Lung (tissue), 11 donors: ENCODE measurements at regions not wholly inside any gene's neighbourhood (a gene's known extent, or its start where the extent isn't known, plus 50 kb on each side); places are given as distances from the start of the nearest gene placed in this dataset.

ENCODE experiments used
- ATAC-seq: fragments of 200-7000 bp; cut with Tn5 transposase; one replicate; pipeline ENCODE4 v1.9.1; 2020; ENCODE audit warnings: moderate number of reproducible peaks; ENCODE audit not compliant: insufficient read depth, low FRiP score
- DNase-seq, 3 donors: peaks; one replicate each; pipeline ENCODE4 v3.0.0-alpha.2; 2013 to 2017
- H3K27ac ChIP-seq, 2 donors: one replicate each; pipeline ENCODE4 v1.5.1; 2013; ENCODE audit warnings: mild to moderate bottlenecking in 2 of 2, moderate library complexity in 2 of 2, control low read depth in 1 of 2, inconsistent platforms in 1 of 2, low read depth in 1 of 2, low read length in 1 of 2
- H3K27me3 ChIP-seq, 3 donors: one replicate each; pipeline ENCODE4 v1.5.1; 2013; ENCODE audit warnings: low read length in 2 of 3; ENCODE audit not compliant: control insufficient read depth in 3 of 3, insufficient read depth in 3 of 3
- H3K36me3 ChIP-seq, 4 donors: one replicate each; pipeline ENCODE4 v1.5.1; 2013; ENCODE audit warnings: low read length in 4 of 4, mild to moderate bottlenecking in 1 of 4, moderate library complexity in 1 of 4; ENCODE audit not compliant: control insufficient read depth in 4 of 4, insufficient read depth in 4 of 4
- H3K4me1 ChIP-seq, 5 donors: one replicate each; pipeline ENCODE4 v1.5.1; 2013; ENCODE audit warnings: low read length in 5 of 5, mild to moderate bottlenecking in 2 of 5, moderate library complexity in 1 of 5; ENCODE audit not compliant: control insufficient read depth in 5 of 5, insufficient read depth in 5 of 5
- H3K4me3 ChIP-seq: one replicate; pipeline ENCODE4 v1.5.1; 2013; ENCODE audit warnings: mild to moderate bottlenecking, control low read depth, moderate library complexity
- H3K9ac ChIP-seq, 2 donors: one replicate each; pipeline ENCODE4 v1.5.1; 2013; ENCODE audit warnings: low read length in 2 of 2, control low read depth in 1 of 2; ENCODE audit not compliant: insufficient read depth in 1 of 2
- H3K9me3 ChIP-seq, 4 donors: one replicate each; pipeline ENCODE4 v1.5.1; 2013; ENCODE audit warnings: low read length in 3 of 4, mild to moderate bottlenecking in 1 of 4, moderate library complexity in 1 of 4; ENCODE audit not compliant: control insufficient read depth in 4 of 4, insufficient read depth in 3 of 4
- WGBS, 2 donors: extraction: QIAGEN DNeasy Blood & Tissue Kit; methylation state at CpG; one replicate each; pipeline ENCODE4 v1.1.7; 2013; 5-methylcytosine and 5-hydroxymethylcytosine counted together
- TF ChIP-seq, protein P1 (sequence below): IDR thresholded peaks from 2 replicates; pipeline ENCODE4 v1.5.1; 2012; ENCODE audit warnings: mild to moderate bottlenecking; ENCODE audit errors: control extremely low read depth, extremely low read depth
- donor health status: control.
- donor health status: control.
- donor health status: Bipolar disorder and iron deficiency.
- donor health status: healthy.
- donor health status: DM: yes; HTN: yes; CAD: no.

DNA sequence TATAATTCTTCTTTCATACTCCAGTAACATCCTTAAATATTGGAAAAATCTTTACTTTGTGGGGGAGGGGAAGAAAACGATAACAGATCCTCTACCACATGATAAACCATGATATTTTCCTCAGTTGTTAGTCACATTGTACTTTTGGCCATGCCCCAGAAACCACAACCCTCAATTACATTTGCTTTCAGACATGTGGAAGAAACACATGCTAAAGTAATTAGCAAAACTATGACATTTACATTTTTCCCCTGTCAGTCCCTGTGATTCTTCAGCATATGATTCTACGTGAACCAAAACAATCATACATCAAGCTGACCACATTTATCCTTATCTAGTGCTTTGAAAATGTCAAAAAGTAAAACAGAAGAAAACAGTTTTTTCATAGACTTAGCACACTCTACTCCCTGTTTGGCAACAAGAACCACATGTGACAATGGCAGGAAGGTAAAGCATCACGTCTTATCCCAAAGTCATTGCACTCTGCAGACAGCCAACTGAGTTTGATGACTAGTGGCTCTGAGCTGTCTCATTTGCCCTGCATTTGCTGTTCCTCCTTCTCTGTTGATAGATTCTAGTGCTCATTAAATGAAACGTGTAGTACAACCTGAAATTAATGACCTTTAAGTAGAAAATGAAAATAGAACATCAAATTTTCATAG, 505.8 kb upstream of the MARCKS start:
- no peaks in the 10 kb centered on the region for H3K27me3 ChIP-seq
- H3K9ac ChIP-seq, result no peak overlapping the region
- DNase-seq (peak in 2 of 3 donors; percentile 32 to 51), ATAC-seq (no peak)
- H3K9me3 ChIP-seq, result peaks cover 0 to 2% (median 0%) of the 10 kb centered on the region in 4 donors
- peaks cover 0 to 17% (median 7%) of the 10 kb centered on the region in 5 donors for H3K4me1 ChIP-seq
- H3K4me3 ChIP-seq, result no peak overlapping the region
- no peak overlapping the region for H3K27ac ChIP-seq
- 44 to 50% methylated on average over 4 of the region's 4 CpGs for WGBS, 2 donors
- TF ChIP-seq, protein P1, sequence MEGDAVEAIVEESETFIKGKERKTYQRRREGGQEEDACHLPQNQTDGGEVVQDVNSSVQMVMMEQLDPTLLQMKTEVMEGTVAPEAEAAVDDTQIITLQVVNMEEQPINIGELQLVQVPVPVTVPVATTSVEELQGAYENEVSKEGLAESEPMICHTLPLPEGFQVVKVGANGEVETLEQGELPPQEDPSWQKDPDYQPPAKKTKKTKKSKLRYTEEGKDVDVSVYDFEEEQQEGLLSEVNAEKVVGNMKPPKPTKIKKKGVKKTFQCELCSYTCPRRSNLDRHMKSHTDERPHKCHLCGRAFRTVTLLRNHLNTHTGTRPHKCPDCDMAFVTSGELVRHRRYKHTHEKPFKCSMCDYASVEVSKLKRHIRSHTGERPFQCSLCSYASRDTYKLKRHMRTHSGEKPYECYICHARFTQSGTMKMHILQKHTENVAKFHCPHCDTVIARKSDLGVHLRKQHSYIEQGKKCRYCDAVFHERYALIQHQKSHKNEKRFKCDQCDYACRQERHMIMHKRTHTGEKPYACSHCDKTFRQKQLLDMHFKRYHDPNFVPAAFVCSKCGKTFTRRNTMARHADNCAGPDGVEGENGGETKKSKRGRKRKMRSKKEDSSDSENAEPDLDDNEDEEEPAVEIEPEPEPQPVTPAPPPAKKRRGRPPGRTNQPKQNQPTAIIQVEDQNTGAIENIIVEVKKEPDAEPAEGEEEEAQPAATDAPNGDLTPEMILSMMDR, result no peak
- H3K36me3 ChIP-seq, result no peaks in the 10 kb centered on the region

DNA sequence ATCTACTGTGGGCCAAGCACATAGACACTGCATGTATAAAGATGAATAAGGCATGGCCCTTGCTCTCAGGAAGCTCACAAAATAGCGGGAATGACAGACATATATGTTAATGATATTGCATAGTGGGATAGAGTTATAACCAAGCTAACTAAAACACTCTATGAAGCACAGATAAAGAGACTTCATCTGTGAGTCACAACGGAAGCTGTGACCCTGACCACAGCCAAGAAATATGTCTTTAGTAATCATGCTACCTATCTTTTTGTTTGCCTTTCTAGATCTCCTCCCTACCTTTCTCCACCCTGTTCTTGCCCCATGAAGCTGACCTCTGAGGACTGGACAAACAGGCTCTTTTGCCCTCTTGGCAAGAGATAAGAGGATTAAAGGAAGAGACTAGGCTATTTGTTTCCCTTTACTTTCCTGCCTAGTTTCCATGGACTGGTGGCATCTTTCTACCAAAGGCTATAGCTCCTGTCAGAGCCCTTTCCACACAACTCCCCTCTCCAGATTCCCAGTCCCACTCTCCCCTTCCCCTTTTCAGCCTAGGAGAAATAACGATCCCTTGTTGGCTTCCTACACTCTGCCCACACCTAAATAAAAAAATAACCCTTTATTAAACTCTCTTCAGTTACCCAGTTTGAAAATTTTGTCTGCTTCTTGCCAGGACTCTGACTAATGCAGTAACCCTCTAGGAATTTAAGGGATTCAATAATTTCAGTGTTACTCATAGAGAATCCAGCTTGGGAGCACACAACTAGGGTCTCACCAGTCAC, 504.9 kb upstream of the MARCKS start:
- no peaks in the 10 kb centered on the region for H3K36me3 ChIP-seq
- H3K27me3 ChIP-seq, result no peaks in the 10 kb centered on the region
- 60 to 77% methylated on average over 3 of the region's 3 CpGs for WGBS, 2 donors
- no peak overlapping the region for H3K4me3 ChIP-seq
- DNase-seq, result no peak
- TF ChIP-seq, protein P1, result no peak
- H3K27ac ChIP-seq, result no peak overlapping the region
- H3K4me1 ChIP-seq, result peaks cover 0 to 17% (median 7%) of the 10 kb centered on the region in 5 donors
- peaks cover 0 to 2% (median 0%) of the 10 kb centered on the region in 4 donors for H3K9me3 ChIP-seq
- ATAC-seq, result no peak
- H3K9ac ChIP-seq, result no peak overlapping the region

DNA sequence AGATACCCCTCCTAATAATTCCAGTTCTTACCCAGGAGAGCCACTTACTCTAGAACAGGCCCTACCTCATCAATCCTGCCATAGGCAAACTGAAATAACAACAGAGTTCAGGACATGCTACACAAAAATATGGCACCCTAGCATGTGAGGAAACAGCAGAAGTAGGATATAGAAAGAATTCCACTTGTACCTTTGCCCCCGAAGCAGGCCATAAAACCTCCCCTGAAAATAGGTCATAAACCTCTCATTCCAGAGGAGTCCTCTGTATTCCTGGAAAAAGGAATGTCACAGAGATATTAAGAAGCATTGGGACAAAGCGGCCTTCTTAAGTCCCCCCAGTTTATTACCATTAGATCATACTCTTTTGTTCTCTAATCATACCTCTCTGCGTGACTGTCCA, 504.3 kb upstream of the MARCKS start:
- H3K36me3 ChIP-seq, result no peaks in the 10 kb centered on the region
- WGBS, 2 donors, result 67 to 79% methylated on average over 3 of the region's 3 CpGs
- H3K4me1 ChIP-seq, result peaks cover 0 to 17% (median 7%) of the 10 kb centered on the region in 5 donors
- DNase-seq (no peak), ATAC-seq (no peak)
- H3K9ac ChIP-seq, result no peak overlapping the region
- H3K9me3 ChIP-seq, result peaks cover 0 to 2% (median 0%) of the 10 kb centered on the region in 4 donors
- H3K27me3 ChIP-seq, result no peaks in the 10 kb centered on the region
- no peak overlapping the region for H3K4me3 ChIP-seq
- H3K27ac ChIP-seq, result no peak overlapping the region
- TF ChIP-seq, protein P1, result no peak
